Activated B cell treated with CpG ODN at 0.5 μM for 24 hours (primary cell): ENCODE measurements at regions not wholly inside any gene's neighbourhood (a gene's known extent, or its start where the extent isn't known, plus 50 kb on each side); places are given as distances from the start of the nearest gene placed in this dataset.

Experiments used
- ATAC-seq: fragments of 200-7000 bp; cut with Tn5 transposase; one replicate; pipeline ENCODE4 v1.10.0; 2021; ENCODE audit warnings: low read depth, mild to moderate bottlenecking, moderate library complexity
- CTCF ChIA-PET: fragments of 350-600 bp; sonication (Branson Sonifier 250); formaldehyde crosslinking; loops from one replicate; lab custom pipeline; 2021; ENCODE audit warnings: antibody characterized with exemption; lab: Charles Lee
- POLR2A ChIA-PET: fragments of 350-600 bp; sonication (Branson Sonifier 250); formaldehyde crosslinking; loops from one replicate; lab custom pipeline; 2021; ENCODE audit warnings: antibody characterized with exemption; lab: Charles Lee
- DNase-seq: peaks from one replicate; pipeline ENCODE4 v3.0.0; 2022
- H3K27ac Mint-ChIP-seq: one replicate; pipeline ENCODE4 v1.8.0; 2020; ENCODE audit warnings: mixed read lengths
- H3K27me3 Mint-ChIP-seq: one replicate; pipeline ENCODE4 v1.8.0; 2021; ENCODE audit warnings: mixed read lengths
- H3K36me3 Mint-ChIP-seq: one replicate; pipeline ENCODE4 v1.8.0; 2021; ENCODE audit warnings: low read depth, mixed read lengths
- H3K4me1 Mint-ChIP-seq: one replicate; pipeline ENCODE4 v1.8.0; 2021; ENCODE audit warnings: mixed read lengths
- H3K4me3 Mint-ChIP-seq: one replicate; pipeline ENCODE4 v1.8.0; 2020; ENCODE audit warnings: mild to moderate bottlenecking, mixed read lengths
- H3K9me3 Mint-ChIP-seq: one replicate; pipeline ENCODE4 v1.8.0; 2020; ENCODE audit warnings: mixed read lengths
- intact Hi-C: fragments of 100-400 bp; cut with micrococcal nuclease; formaldehyde crosslinking; loops from one replicate; pipeline ENCODE4 v1.15.1; 2024
- TF ChIP-seq, protein P1 (sequence below): fragments of 200-600 bp; IDR thresholded peaks from one replicate; pipeline ENCODE4 v1.8.0; 2022; ENCODE audit warnings: antibody characterized with exemption, mild to moderate bottlenecking

DNA sequence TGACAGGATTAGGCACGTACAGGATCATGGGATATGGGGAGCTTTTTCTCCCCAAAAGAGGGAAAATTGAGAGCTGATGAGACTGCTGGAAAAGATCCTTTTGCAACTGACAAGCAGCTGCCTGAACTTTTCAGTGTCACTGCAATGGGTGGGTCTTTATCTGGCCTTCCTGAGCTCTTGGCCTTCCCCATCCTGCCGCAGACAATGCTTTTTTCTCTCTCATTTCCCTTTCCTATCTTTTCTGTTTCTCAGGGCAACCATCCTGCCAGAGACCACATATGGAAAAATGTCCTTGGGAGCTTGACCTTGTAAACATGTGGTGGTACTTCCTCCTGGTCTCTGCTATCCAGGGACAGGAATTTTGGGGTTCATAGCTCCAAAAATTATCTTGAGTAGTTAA, 75.8 kb downstream of the CALM1 start:
- ATAC-seq (no peak), DNase-seq (no peak)
- no peaks in the 10 kb centered on the region for H3K36me3 Mint-ChIP-seq
- H3K4me3 Mint-ChIP-seq, result no peak overlapping the region
- intact Hi-C loops, result no loop called here
- ChIA-PET POLR2A (no interaction called here), CTCF (no interaction called here)
- peaks cover 27% of the 10 kb centered on the region for H3K9me3 Mint-ChIP-seq
- TF ChIP-seq, protein P1, sequence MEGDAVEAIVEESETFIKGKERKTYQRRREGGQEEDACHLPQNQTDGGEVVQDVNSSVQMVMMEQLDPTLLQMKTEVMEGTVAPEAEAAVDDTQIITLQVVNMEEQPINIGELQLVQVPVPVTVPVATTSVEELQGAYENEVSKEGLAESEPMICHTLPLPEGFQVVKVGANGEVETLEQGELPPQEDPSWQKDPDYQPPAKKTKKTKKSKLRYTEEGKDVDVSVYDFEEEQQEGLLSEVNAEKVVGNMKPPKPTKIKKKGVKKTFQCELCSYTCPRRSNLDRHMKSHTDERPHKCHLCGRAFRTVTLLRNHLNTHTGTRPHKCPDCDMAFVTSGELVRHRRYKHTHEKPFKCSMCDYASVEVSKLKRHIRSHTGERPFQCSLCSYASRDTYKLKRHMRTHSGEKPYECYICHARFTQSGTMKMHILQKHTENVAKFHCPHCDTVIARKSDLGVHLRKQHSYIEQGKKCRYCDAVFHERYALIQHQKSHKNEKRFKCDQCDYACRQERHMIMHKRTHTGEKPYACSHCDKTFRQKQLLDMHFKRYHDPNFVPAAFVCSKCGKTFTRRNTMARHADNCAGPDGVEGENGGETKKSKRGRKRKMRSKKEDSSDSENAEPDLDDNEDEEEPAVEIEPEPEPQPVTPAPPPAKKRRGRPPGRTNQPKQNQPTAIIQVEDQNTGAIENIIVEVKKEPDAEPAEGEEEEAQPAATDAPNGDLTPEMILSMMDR, result no peak
- peaks cover 6% of the 10 kb centered on the region for H3K27me3 Mint-ChIP-seq
- H3K27ac Mint-ChIP-seq, result no peak overlapping the region
- no peaks in the 10 kb centered on the region for H3K4me1 Mint-ChIP-seq
